GM21360 (cell line): ENCODE measurements at regions not wholly inside any gene's neighbourhood (a gene's known extent, or its start where the extent isn't known, plus 50 kb on each side); places are given as distances from the start of the nearest gene placed in this dataset.
A peak's percentile ranks its signal among the peaks of the same experiment; 100 is the strongest.
"Not testable (repeated sequence)": the region's sequence is repeated elsewhere in the genome, so short reads cannot be mapped to it uniquely, and the experiment has no call there.

Experiments
- ATAC-seq: cut with Tn5 transposase; IDR thresholded peaks from one replicate; pipeline ENCODE4 v1.9.1; 2021; ENCODE audit warnings: mild to moderate bottlenecking, moderate library complexity; ENCODE audit not compliant: unreplicated experiment

- no peak for ATAC-seq
These were observed 144.1 kb downstream of the NOC3L start for GRCh38 chr10:94218493-94219183.

- no peak for ATAC-seq
These were observed 142.9 kb downstream of the NOC3L start for GRCh38 chr10:94219829-94220228.

GRCh38 chr10:94220717-94221116, 142.0 kb downstream of the NOC3L start:
- no peak for ATAC-seq

- ATAC-seq: no peak
These were observed 138.9 kb downstream of the NOC3L start for GRCh38 chr10:94223702-94224370.

- ATAC-seq: no peak
These were observed 138.1 kb downstream of the NOC3L start for GRCh38 chr10:94224656-94225055.

- no peak for ATAC-seq
These were observed 137.2 kb downstream of the NOC3L start for GRCh38 chr10:94225589-94225988.

- no peak for ATAC-seq
These were observed 132.5 kb downstream of the NOC3L start for GRCh38 chr10:94230134-94230785.

- ATAC-seq: peak; percentile 41
These were observed 129.9 kb downstream of the NOC3L start for GRCh38 chr10:94232711-94233383.

- ATAC-seq: no peak
These were observed 127.3 kb downstream of the NOC3L start for GRCh38 chr10:94235461-94235860.

GRCh38 chr10:94238006-94238617, 124.6 kb downstream of the NOC3L start:
- ATAC-seq: no peak

GRCh38 chr10:94239696-94240095, 123.0 kb downstream of the NOC3L start:
- ATAC-seq: no peak

GRCh38 chr10:94240491-94240890, 122.2 kb downstream of the NOC3L start:
- ATAC-seq: no peak

- no peak for ATAC-seq
These were observed 121.8 kb downstream of the NOC3L start for GRCh38 chr10:94240901-94241300.

- ATAC-seq: no peak
These were observed 111.6 kb downstream of the NOC3L start for GRCh38 chr10:94251098-94251497.

GRCh38 chr10:94251568-94251967, 111.2 kb downstream of the NOC3L start:
- ATAC-seq: no peak

GRCh38 chr10:94257407-94257806, 105.3 kb downstream of the NOC3L start:
- ATAC-seq: not testable (repeated sequence)

- ATAC-seq: no peak
These were observed 102.3 kb downstream of the NOC3L start for GRCh38 chr10:94260455-94260854.

- ATAC-seq: no peak
These were observed 98.7 kb downstream of the NOC3L start for GRCh38 chr10:94264085-94264484.

- ATAC-seq: no peak
These were observed 96.6 kb downstream of the NOC3L start for GRCh38 chr10:94266091-94266490.

- ATAC-seq: no peak
These were observed 94.1 kb downstream of the NOC3L start for GRCh38 chr10:94268652-94269051.

GRCh38 chr10:94274142-94274787, 88.5 kb downstream of the NOC3L start:
- ATAC-seq: no peak
